ENCODE measurements at regions not wholly inside any gene's neighbourhood (a gene's known extent, or its start where the extent isn't known, plus 50 kb on each side); places are given as distances from the start of the nearest gene placed in this dataset.

GRCh38 chr5:174236070-174236469, 190.6 kb downstream of the NSG2 start:
- DNase-seq, result no peak

- DNase-seq, result no peak
These were observed 194.2 kb downstream of the NSG2 start for GRCh38 chr5:174239718-174240117.

GRCh38 chr5:174242573-174242972, 197.1 kb downstream of the NSG2 start:
- no peak for DNase-seq

GRCh38 chr5:174243904-174244303, 198.4 kb downstream of the NSG2 start:
- no peak for DNase-seq

- DNase-seq, result no peak
These were observed 200.1 kb downstream of the NSG2 start for GRCh38 chr5:174245516-174246075.

- DNase-seq, result no peak
These were observed 201.2 kb downstream of the NSG2 start for GRCh38 chr5:174246743-174247142.

- no peak for DNase-seq
These were observed 201.8 kb downstream of the NSG2 start for GRCh38 chr5:174247301-174247700.

GRCh38 chr5:174251305-174252000, 205.9 kb downstream of the NSG2 start:
- DNase-seq, result no peak

GRCh38 chr5:174252121-174252520, 206.6 kb downstream of the NSG2 start:
- no peak for DNase-seq

GRCh38 chr5:174259696-174260420, 214.4 kb downstream of the NSG2 start:
- no peak for DNase-seq

- no peak for DNase-seq
These were observed 225.8 kb downstream of the NSG2 start for GRCh38 chr5:174271316-174271715.

- DNase-seq, result no peak
These were observed 227.2 kb downstream of the NSG2 start for GRCh38 chr5:174272671-174273070.

- no peak for DNase-seq
These were observed 227.8 kb downstream of the NSG2 start for GRCh38 chr5:174273325-174273724.

GRCh38 chr5:174275959-174276358, 230.5 kb downstream of the NSG2 start:
- no peak for DNase-seq

GRCh38 chr5:174281089-174281760, 235.7 kb downstream of the NSG2 start:
- no peak for DNase-seq

- no peak for DNase-seq
These were observed 236.3 kb downstream of the NSG2 start for GRCh38 chr5:174281855-174282254.

GRCh38 chr5:174282391-174282790, 236.9 kb downstream of the NSG2 start:
- no peak for DNase-seq

- DNase-seq, result no peak
These were observed 237.9 kb downstream of the NSG2 start for GRCh38 chr5:174283211-174284005.

- DNase-seq, result no peak
These were observed 239.4 kb downstream of the NSG2 start for GRCh38 chr5:174284873-174285272.

GRCh38 chr5:174287761-174288160, 242.3 kb downstream of the NSG2 start:
- DNase-seq, result no peak

- no peak for DNase-seq
These were observed 242.9 kb downstream of the NSG2 start for GRCh38 chr5:174288439-174288838.

GRCh38 chr5:174291162-174291561, 245.7 kb downstream of the NSG2 start:
- no peak for DNase-seq

GRCh38 chr5:174292348-174292747, 246.8 kb downstream of the NSG2 start:
- no peak for DNase-seq

Data from 8988T (cell line).